ENCODE measurements at regions not wholly inside any gene's neighbourhood (a gene's known extent, or its start where the extent isn't known, plus 50 kb on each side); places are given as distances from the start of the nearest gene placed in this dataset.

DNA sequence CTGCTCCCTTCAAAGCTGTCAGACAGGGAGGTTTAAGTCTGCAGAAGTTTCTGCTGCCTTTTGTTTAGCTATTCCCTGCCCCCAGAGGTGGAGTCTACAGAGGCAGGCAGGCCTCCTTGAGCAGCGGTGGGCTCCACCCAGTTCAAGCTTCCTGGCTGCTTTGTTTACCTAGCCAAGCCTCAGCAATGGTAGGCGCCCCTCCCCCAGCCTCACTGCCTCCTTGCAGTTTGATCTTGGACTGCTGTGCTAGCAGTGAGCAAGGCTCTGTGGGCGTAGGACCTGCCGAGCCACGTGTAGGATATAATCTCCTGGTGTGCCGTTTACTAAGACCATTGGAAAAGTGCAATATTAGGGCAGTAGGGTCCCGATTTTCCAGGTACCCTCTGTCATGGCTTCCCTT lies 707.1 kb upstream of the POM121L12 start:
- DNase-seq = peak in 1 of 4 experiments; percentile 4

DNA sequence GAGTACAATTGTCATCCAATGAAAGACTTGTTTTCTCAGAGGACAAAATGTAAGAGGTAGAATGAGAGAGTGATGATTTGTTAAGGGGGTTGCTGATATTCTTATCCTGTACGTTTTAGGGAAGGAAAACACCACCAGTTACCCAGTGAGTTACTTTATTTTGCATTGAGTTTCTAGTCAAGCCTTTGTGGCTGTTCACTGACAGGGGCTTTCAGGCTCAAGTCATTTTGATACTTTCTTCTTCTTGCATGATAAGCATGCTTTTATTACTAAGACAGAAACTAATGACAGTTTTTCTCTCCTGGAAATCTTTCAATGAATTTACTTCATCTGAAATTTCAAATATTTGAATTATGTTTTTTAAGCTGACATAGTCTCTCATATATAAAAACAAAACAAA lies 710.2 kb upstream of the POM121L12 start:
- no peak for DNase-seq

DNA sequence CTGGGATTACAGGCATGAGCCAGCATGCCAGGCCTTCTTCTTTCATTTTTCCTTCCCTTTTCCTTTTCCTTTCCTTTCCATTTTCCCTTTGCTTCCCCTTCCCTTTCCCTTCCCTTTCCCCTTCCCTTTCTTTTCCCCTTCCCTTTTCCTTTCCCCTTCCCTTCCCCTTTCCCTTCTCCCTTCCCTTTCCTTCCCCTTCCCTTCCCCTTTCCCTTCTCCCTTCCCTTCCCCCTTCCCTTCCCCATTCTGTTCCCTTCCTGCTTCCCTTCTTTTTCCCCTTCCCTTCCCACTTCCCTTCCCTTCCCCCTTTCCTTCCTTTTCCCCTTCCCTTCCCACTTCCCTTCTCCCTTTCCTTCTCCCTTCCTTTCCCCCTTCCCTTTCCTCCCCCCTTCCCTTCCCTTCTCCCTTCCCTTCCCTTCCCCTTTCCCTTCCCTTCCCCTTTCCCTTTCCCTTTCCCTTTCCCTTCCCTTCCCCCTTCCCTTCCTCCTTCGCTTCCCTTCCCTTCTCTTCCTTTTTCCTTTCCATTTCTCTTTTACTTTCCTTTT lies 712.2 kb upstream of the POM121L12 start:
- no peak for DNase-seq

DNA sequence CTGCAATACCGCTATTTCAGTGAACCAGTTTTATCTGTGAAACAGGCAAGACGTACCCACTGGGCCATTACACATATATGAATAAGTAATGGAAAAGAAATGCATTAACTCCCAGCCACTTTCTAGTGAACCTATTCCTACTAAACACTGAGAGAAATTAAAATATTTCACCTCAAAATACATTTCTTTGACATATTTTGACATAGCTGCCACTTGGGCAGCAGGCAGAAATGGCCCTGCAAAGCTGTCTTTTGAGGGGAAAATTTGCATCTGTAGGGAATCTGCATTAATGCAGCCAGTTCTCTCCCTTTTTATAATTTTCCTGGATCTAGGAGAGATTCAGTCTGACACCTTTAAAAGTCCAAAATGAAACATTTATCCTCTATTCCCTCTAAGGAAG lies 714.8 kb upstream of the POM121L12 start:
- DNase-seq = no peak

DNA sequence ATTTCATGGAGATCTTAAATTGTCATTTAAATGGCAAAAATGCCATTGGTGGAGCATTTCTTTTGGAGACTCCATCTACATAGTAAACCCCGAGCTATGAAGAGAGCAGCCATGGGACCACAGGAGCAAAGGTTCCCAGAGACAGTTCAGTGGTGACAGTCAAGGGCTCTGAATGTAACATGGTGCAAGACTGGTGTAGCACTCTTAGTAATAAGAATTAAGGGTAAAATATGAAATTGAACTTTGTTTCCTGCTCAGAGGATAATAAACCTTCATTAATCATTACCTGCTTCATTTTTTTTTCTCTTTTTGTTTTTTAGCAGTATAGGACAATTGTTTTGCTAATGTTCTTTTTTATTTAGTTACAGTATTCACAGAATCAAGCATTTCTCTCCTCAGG lies 717.5 kb upstream of the POM121L12 start:
- no peak for DNase-seq

DNA sequence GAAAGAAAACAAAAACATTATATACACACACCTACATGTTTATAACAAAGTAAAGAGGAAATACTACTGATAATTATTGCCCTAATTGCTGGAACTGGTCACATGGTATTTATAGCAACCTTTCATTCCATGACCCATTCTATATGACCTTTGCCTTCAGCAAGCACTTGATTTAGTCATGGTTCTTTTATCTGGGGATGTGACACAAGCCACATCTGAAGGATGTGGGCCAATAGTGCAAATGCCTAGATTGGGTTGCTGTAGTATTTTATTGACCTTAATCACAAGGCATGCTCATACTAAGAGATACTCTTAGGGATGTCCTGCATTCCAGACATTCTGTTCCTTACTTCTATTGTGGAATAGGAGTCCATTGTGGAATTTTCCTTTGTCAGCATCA lies 723.5 kb upstream of the POM121L12 start:
- no peak for DNase-seq

DNA sequence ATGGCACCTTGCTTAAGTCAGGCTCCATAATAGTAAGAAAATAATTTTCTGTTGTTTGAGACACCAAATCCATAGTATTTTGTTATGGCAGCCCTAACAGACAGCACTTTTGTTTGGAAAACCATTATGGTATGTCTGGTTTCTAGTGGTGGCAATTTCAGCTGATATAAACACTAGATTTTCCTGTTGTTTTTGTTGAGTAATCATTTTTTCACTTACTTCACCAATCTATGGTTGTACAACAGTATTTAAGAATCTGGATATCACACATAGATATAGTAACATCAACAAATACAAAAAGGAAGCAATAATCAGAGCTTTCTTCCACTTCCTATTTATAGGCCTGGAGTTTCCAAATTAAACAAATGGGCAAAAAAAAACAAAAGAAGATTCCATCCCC lies 725.8 kb upstream of the POM121L12 start:
- no peak for DNase-seq

DNA sequence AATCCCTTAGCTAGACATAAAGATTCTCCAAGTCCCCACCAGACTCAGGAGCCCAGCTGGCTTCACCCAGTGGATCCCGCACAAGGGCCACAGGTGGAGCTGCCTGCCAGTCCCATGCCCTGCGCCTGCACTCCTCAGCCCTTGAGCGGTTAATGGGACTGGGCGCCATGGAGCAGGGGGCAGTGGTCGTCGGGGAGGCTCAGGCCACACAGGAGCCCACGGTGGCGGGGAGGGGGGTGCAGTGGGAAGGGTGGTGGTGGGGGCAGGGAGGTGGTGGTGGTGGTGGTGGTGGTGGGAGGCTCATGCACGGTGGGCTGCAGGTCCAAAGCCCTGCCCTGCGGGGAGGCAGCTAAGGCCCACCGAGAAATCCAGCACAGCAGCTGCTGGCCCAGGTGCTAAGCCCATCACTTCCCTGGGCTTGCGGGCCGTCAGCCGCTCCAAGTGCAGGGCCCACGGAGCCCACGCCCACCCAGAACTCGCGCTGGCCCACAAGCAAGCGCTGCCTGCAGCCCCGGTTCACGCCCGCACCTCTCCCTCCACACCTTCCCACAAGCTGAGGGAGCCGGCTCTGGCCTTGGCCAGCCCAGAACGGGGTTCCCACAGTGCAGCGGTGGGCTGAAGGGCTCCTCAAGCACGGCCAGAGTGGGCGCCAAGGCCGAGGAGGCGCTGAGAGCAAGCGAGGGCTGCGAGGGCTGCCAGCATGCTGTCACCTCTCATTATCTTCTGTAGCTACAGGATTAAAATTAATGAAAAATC lies 732.5 kb upstream of the POM121L12 start:
- no peak for DNase-seq

DNA sequence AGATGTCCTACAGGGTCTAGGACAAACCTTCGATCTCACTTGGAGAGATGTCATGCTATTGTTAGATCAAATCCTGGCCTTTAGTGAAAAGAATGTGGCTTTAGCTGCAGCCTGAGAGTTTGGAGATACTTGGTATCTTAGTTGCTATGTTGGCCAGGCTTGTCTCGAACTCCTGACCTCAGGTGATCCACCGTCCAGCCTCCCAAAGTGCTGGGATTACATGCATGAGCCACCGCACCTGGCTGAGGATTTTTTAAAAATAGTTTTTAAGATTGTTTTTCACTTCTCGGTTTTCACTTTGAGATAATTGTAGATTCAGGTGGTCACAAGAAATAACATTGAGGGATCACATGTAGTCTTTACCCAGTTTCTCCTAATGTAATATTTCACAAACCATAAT lies 738.3 kb upstream of the POM121L12 start:
- DNase-seq = no peak

DNA sequence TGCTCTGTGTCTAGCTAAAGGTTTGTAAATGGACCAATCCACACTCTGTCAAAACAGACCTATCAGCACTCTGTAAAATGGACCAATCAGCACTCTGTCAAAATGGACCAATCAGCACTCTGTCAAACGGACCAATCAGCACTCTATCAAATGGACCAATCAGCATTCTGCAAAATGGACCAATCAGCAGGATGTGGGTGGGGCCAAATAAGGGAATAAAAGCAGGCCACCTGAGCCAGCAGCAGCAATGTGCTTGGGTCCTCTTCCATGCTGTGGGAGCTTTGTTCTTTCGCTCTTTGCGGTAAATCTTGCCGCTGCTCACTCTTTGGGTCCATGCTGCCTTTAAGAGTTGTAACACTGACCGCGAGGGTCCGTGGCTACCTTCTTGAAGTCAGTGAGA lies 740.5 kb upstream of the POM121L12 start:
- DNase-seq = no peak

DNA sequence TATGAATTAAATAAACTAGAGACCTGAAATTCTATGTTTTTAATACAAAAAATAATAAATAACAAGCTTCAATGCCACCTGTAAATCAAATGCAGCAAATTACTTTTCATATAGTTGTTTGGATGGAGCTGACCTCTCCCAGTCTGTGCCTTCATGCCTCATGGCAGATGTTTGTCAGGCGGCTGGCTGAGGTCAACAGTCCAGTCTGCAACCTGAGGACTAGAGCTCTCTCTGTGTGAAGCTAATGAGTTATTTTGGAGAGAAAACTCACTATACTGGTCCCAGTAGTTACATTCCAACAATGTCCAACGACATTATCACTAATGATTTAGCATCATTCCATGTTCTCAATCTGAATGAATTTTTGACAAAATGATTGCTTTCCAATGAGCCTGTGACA lies 746.2 kb upstream of the POM121L12 start:
- no peak for DNase-seq

DNA sequence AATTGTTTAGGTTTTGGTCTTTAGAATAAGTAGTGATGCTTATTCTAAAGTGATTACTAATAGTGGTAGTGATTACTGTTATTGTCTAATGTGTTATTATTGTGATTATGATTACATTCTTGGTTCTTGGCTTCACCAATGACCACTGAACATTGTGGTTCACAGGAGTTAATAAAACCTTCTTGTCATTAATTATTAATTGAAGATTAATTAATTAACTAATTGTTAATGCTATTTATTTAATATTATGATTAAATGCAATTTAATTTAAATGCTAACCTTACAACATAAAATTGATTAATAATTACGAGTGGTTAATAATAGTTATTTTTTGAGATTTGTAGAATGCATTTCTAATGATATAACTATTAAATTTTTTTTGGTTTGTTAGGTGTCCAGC lies 747.7 kb upstream of the POM121L12 start:
- DNase-seq = no peak

DNA sequence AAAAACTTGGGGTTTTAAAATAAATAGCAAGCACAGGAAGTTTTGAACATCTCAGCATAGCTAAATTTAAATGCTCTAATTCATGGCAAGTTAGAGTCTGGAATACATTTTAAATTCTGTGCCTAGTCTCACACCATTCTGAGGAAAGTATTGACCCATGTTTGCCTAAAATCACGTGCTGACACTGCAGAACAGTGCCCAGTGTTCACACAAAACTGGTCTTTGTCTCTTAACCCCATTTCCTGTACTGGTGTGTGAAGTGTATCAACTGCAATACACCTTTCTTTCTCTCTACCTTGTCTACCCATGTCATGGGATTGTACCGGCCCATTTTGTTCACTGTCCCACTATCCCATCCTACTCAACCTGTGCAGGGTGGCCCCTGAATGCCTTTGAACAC lies 749.7 kb upstream of the POM121L12 start:
- DNase-seq = no peak

DNA sequence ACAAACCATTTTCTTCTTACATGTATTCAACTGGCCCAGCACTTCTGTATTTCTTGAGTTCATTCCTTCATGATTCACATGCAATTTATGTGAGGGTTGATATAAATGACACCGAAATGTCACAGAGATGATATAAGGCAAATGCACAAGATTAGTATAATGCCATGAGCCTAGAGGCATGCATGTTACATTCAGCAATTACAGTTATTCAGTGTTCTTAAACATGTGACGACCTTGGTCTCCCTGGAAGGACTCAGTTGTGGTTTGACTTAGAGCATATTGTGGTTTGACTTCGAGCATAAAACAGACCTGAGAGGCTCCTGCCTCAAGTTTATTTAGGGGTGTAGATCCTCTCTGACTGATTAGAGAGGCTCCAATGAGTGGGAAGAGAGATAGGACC lies 752.1 kb upstream of the POM121L12 start:
- DNase-seq = no peak

DNA sequence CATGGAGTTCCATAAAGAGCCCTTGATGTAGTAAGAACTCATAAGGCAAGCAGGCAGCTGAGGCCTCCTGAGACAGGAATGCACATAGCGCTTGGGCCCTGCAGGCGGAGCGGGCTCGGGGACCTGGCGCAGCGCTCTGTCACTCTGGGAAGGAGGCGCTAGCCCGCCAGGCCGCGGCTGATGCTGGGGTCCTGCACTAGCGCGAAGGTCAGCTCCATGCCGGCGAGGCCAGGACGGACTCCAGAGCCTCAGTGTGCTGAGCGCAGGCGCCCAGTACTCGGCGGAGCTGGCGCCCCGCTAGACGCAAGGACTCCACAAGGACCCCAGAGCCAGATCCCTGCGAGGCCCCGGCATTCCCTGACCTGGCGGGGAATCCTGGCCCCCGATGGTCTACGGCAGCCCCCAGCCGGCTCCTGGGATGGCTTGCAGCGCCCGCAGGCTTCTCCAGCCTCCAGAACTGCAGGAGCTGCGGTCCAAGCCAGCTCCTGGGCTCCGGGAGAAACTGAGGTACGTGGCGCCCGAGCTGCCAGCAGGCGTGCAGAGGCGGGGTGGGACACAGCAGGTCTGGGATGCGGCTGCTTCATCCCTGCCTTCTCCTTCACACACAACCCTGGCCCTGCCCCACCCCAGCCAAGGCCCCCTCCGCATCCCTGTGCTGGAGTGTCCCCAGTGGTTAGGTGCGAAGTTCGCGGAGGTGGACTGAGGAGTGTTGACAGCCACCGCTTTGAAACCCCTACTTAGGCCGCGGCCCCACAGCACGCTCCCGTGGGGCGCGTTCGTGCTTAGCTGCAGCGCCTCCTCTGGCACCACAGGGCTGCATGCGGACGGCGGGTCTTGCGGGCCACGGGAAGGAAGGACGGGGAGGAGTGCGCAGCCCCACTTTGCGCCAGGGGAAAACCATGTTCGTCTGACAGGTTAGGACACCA lies 761.5 kb upstream of the POM121L12 start:
- no peak for DNase-seq

DNA sequence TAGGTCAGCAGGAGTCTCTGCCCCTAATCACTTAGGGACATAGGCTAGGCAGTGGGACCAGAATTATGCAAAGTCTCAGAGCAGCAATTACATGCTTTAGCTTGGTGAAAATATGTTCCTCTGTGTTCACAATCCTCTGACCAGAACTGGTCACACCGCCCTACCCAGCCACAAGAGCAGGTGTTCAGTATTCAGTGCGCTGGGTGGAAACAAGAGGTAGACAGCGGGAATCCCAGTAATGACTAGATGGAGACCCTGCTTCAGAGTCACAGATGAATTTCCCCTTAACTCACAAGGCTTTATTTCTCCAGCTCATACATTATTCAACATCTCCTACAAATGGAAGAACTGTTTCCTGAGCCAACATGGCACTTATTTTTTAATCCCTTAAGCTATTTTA lies 763.7 kb upstream of the POM121L12 start:
- no peak for DNase-seq

DNA sequence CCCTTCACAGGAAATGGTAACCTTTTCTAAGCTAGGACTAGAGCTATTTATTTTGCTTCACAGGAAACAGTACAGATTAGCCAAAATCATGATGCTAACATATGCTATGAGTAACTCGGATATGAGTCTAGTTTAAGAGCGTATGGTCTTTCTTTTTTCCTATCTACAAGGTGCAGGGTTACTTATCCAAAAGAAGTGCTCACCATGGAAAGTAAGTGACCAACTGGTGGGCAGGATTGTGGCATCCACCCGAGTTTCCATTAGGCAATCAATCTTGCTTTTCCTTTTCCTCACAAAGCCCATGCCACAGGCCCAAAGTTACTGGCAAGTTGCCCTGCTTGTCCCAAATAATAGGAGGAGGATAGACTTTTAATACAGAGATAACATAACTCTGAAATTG lies 765.1 kb upstream of the POM121L12 start:
- no peak for DNase-seq

DNA sequence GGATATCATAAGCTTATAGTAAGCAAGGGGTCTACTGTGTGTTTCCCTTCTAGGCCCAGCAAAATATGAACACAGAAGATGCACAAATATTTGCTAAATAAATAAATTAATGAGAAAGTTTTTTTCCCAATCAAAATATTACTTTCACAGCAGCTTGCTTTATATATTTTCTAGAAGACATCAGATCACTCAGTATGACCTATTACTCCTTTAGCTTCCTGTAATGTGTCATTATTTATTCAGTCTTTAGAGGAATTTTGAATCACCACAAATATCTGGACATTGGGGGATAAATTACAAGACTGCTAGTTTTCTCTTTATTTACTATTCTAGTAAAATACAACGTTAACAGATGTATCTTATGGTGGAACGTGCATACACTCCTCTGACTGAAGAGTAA lies 765.8 kb upstream of the POM121L12 start:
- no peak for DNase-seq

DNA sequence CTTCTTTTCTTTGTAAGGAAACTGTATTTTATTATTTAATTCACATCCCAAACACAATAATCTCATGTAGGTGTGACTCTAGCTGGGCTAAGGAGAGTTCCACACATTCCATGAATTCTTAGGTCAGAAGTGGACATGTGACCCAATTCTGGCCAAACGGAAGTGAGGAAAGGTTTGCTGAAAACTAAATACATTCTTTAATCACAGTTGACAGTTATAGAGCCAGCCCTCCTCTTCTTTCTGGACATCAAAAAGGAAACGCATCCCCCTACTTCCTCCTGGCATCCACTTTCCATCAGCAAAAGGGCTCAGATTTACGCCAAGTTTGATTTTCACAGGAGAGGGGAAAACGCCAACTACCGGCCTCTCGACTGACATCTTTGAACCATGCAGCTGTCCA lies 774.4 kb upstream of the POM121L12 start:
- no peak for DNase-seq

DNA sequence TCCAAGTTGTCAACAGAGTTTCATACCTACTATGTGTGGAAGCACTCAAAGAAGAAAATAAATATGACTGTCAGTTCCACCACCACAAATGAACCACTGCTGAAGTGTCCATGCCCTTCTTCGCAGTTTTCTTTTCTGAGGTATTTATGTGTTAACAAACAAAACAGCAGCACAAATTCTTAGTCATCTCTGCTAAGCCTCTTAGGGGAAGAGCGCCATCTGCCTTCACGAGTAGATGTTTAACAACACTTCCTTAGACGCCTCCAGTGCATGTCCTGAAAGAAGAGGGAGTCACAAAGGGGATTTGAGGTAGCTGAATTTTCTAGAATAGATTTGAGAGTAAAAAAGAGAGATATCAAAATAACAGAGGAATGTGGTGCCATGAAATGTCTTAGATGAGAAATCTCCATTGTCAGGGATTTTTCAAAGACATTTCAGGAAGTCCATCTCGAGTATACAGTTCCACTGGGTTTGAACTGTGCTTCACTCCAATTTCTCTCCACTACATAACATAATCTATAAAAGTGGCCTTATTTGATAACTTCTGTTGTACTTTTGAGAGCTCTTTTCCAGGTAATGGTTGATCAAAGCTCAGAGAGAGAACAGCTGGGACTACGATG lies 775.3 kb upstream of the POM121L12 start:
- DNase-seq = no peak

DNA sequence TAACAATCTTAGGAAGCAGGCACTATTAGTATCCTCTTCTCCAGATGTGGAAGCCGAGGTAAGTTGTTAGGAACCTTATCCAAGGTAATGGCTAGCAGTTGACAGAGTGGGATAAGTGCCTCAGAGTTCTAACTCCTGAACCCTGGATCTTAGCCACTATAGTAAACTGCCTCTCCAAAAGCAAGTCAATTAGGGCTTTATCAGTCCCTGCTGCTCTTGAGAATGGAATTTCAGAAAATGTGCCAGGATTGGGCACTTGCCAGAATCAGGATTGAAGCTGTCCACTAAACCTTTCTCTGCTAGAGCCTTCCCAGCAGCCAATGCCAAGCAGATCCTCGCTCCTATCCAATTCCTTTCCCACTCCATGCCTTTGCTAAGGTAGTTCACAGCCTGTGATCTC lies 777.5 kb upstream of the POM121L12 start:
- no peak for DNase-seq

DNA sequence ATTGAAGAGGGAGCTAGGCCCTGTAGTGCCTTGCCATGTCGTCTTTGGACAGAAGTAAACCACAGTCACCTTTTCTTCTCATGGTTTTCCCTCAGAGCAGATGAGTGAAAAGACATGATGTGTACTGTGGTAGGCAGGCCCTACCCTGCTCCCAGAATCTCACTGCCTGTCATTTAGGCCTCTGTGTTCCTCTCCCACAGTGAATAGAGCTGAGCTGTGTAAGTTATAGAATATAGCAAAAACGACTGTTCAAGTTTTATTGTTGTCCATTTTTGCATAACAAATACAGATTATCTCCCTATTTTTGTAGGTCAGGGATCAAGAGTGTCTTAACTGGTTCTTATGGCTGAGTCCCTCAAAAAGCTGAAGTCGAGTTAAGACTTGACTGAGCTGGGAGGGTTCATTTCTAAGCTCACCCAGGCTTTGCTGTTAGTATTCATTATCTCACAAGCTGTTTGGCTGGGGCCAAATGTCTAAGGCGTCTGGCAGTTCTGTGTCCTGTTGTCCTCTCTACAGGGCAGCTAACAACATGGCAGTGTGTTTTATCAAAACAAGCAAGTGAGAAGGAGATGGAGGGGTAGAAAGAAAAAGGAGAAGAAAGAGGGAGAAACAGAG lies 780.9 kb upstream of the POM121L12 start:
- no peak for DNase-seq

DNA sequence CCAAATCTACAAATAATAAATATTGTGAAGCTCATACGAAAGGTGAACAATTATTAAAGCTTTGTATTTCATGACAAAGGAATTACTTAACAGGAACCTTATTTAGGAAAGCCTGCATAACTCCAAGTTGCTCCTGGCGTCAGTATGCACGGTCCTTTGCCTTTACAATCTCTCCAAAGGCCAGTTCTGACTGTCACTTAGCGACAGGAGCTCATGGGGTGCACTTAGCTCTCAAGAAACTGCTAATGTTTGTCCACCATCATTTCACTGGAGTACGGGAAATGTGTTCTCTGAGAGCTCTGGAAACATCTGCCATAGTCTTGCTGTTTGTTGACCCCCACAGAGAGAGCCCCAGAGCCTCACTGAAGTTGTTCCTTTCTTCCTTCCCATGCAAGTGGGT lies 781.5 kb upstream of the POM121L12 start:
- DNase-seq = no peak
